Adipocyte (in vitro differentiated cells): ENCODE measurements at regions not wholly inside any gene's neighbourhood (a gene's known extent, or its start where the extent isn't known, plus 50 kb on each side); places are given as distances from the start of the nearest gene placed in this dataset.
"Not testable (repeated sequence)": the region's sequence is repeated elsewhere in the genome, so short reads cannot be mapped to it uniquely, and the experiment has no call there.

Experiments used
- DNase-seq: peaks from one replicate; pipeline ENCODE4 v3.0.0-alpha.2; 2015; ENCODE audit warnings: low read depth
- H3K27me3 ChIP-seq: replicated peaks from 2 replicates; pipeline ENCODE4 v1.7.0; 2013; ENCODE audit warnings: mild to moderate bottlenecking, low read length, moderate library complexity; ENCODE audit not compliant: control insufficient read depth, insufficient read depth
- H3K36me3 ChIP-seq: 2 replicates; pipeline ENCODE4 v1.7.0; 2013; ENCODE audit warnings: low read length, mild to moderate bottlenecking, moderate library complexity; ENCODE audit not compliant: control insufficient read depth, insufficient read depth, severe bottlenecking
- H3K4me1 ChIP-seq: 2 replicates; pipeline ENCODE4 v1.7.0; 2013; ENCODE audit warnings: mild to moderate bottlenecking, low read length, moderate library complexity; ENCODE audit not compliant: control insufficient read depth, insufficient read depth
- H3K4me3 ChIP-seq: 2 replicates; pipeline ENCODE4 v1.7.0; 2013; ENCODE audit warnings: mild to moderate bottlenecking, low read length, moderate library complexity
- H3K9ac ChIP-seq: 2 replicates; pipeline ENCODE4 v1.7.0; 2013; ENCODE audit warnings: mild to moderate bottlenecking, low read length, moderate library complexity
- H3K9me3 ChIP-seq: 2 replicates; pipeline ENCODE4 v1.7.0; 2013; ENCODE audit warnings: mild to moderate bottlenecking, low read length, moderate library complexity; ENCODE audit not compliant: control insufficient read depth

DNA sequence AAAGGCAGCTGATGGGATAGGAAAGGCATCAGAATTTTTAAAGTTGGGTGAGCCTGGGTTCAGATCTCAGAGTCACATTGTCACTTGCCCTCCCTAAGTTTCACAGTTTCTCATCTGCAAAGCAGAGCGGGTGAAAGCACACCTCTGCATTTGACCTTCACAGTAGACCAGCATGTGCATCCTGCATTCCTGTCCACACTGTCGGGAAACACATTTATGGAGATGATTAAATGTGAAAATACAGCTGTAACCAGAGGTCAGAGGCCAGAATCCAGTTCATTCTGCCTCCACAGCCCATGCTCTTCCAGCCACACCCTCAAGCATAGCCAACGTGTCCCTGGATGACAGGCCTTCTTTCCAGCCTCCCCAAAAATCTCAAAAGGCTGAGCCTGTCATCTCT is 392.0 kb upstream of the MYT1L start:
- no peaks in the 10 kb centered on the region for H3K4me1 ChIP-seq
- no peaks in the 10 kb centered on the region for H3K36me3 ChIP-seq
- H3K9me3 ChIP-seq: no peaks in the 10 kb centered on the region
- H3K9ac ChIP-seq: no peak overlapping the region
- H3K4me3 ChIP-seq: no peak overlapping the region
- DNase-seq: no peak
- peaks cover 3% of the 10 kb centered on the region for H3K27me3 ChIP-seq

DNA sequence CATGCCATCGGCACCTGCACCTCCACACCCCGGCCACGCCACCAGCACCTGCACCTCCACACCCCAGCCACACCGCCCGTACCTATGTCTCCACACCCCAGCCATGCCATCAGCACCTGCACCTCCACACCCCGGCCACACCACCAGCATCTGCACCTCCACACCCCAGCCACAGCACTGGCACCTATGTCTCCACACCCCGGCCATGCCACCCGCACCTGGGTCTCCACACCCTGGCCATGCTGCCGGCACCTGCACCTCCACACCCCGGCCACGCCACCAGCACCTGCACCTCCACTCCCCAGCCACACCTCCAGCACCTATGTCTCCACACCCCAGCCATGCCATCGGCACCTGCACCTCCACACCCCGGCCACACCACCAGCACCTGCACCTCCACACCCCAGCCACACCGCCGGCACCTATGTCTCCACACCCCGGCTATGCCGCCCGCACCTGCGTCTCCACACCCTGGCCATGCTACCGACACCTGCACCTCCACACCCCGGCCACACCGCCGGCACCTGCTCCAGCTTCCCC is 390.3 kb upstream of the MYT1L start:
- Histone ChIP-seq H3K9me3 (no peaks in the 10 kb centered on the region), H3K4me1 (no peaks in the 10 kb centered on the region), H3K9ac (no peak overlapping the region), H3K36me3 (no peaks in the 10 kb centered on the region), H3K4me3 (no peak overlapping the region), H3K27me3 (no peaks in the 10 kb centered on the region)
- DNase-seq: no peak

- not testable (repeated sequence) for H3K4me3 ChIP-seq, H3K9me3 ChIP-seq, H3K36me3 ChIP-seq, H3K4me1 ChIP-seq, DNase-seq, H3K27me3 ChIP-seq, H3K9ac ChIP-seq
Measured at GRCh38 chr2:2720806-2721205, 389.7 kb upstream of the MYT1L start.

- Histone ChIP-seq H3K9ac (no peak overlapping the region), H3K4me1 (no peaks in the 10 kb centered on the region), H3K9me3 (no peaks in the 10 kb centered on the region), H3K27me3 (no peaks in the 10 kb centered on the region), H3K4me3 (no peak overlapping the region), H3K36me3 (no peaks in the 10 kb centered on the region)
- no peak for DNase-seq
Measured at GRCh38 chr2:2720351-2720750, 389.3 kb upstream of the MYT1L start.

GRCh38 chr2:2719781-2720180 is 388.7 kb upstream of the MYT1L start:
- H3K4me3 ChIP-seq: no peak overlapping the region
- no peaks in the 10 kb centered on the region for H3K4me1 ChIP-seq
- no peaks in the 10 kb centered on the region for H3K9me3 ChIP-seq
- DNase-seq: no peak
- H3K27me3 ChIP-seq: no peaks in the 10 kb centered on the region
- H3K9ac ChIP-seq: no peak overlapping the region
- H3K36me3 ChIP-seq: no peaks in the 10 kb centered on the region

- H3K9ac ChIP-seq: no peak overlapping the region
- H3K36me3 ChIP-seq: no peaks in the 10 kb centered on the region
- H3K4me3 ChIP-seq: no peak overlapping the region
- H3K4me1 ChIP-seq: no peaks in the 10 kb centered on the region
- peak; percentile 0 for DNase-seq
- no peaks in the 10 kb centered on the region for H3K9me3 ChIP-seq
- H3K27me3 ChIP-seq: no peaks in the 10 kb centered on the region
Measured at GRCh38 chr2:2719015-2719414, 387.9 kb upstream of the MYT1L start.

DNA sequence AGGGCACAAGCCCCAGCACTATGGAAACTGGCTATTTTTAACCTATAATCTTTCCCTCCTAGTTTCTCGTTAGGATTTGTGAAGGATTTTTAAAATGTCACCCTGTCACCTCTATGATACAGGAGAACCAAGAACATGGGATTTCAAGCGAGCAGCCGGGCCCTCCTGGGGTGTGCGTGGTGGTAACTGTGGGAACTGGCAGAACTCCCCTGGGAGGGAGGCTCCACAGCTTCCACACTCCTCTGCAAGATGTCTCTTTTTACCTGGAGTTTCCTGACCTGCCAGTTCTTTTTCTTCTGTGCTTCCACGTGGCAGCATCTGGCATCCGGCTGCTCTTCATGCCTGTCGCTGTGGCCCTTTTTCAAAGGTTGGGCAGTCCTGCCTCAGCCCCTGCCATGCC is 386.3 kb upstream of the MYT1L start:
- no peaks in the 10 kb centered on the region for H3K9me3 ChIP-seq
- no peak for DNase-seq
- no peaks in the 10 kb centered on the region for H3K36me3 ChIP-seq
- H3K4me3 ChIP-seq: no peak overlapping the region
- no peaks in the 10 kb centered on the region for H3K4me1 ChIP-seq
- no peaks in the 10 kb centered on the region for H3K27me3 ChIP-seq
- no peak overlapping the region for H3K9ac ChIP-seq

GRCh38 chr2:2716771-2717170 is 385.7 kb upstream of the MYT1L start:
- no peak for DNase-seq
- Histone ChIP-seq H3K9me3 (no peaks in the 10 kb centered on the region), H3K4me1 (no peaks in the 10 kb centered on the region), H3K27me3 (no peaks in the 10 kb centered on the region), H3K9ac (no peak overlapping the region), H3K36me3 (no peaks in the 10 kb centered on the region), H3K4me3 (no peak overlapping the region)

DNA sequence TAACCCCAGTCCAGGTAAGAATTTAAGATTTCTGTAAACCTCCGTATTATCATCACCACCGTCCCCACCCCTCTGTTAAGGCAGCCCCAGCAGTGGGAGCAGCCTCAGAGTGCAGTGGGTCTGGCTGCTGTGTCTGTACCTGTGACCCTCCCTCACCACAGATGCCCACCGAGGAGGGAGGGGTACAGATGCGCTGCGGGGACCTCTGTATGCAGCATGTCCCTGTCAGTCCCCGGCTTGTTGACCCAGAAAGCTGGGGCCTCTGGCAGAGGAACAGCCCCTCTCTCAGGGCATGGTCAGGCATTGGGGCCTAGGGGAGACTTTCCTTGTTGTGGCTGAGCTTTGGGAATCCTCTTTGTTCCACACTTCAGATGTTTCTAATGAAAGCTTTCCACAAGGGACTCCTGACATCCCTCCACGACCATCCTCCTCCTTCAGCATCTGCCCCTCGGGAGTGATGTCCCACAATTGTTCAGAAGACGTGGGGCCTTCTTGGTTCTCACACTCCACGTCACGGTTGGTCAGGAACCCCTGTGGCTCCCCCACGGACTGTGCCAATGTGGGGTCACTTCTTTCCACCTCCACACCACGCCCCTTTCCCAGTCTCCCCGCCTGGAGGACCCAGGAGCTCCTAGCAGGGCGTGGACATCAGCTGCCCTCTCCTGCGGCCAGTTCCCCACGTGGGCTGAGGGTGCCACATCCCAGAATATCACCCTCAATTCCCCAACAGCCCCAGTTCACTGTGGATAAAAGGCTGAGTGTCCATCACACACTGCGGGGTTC is 384.2 kb upstream of the MYT1L start:
- H3K9ac ChIP-seq: no peak overlapping the region
- no peaks in the 10 kb centered on the region for H3K36me3 ChIP-seq
- H3K9me3 ChIP-seq: no peaks in the 10 kb centered on the region
- H3K4me3 ChIP-seq: no peak overlapping the region
- DNase-seq: no peak
- peaks cover 1% of the 10 kb centered on the region for H3K27me3 ChIP-seq
- H3K4me1 ChIP-seq: no peaks in the 10 kb centered on the region

- no peaks in the 10 kb centered on the region for H3K9me3 ChIP-seq
Measured at GRCh38 chr2:2714408-2714807, 383.3 kb upstream of the MYT1L start.

GRCh38 chr2:2709431-2709770 is 378.3 kb upstream of the MYT1L start:
- DNase-seq: no peak
- Histone ChIP-seq H3K4me1 (no peaks in the 10 kb centered on the region), H3K27me3 (peaks cover 3% of the 10 kb centered on the region), H3K36me3 (no peaks in the 10 kb centered on the region), H3K9ac (no peak overlapping the region), H3K4me3 (no peak overlapping the region), H3K9me3 (no peaks in the 10 kb centered on the region)

More at GRCh38 chr2:2714408-2714807, 383.3 kb upstream of the MYT1L start:
- H3K9ac ChIP-seq: no peak overlapping the region
- H3K4me3 ChIP-seq: no peak overlapping the region
- DNase-seq: no peak
- no peaks in the 10 kb centered on the region for H3K4me1 ChIP-seq
- peaks cover 3% of the 10 kb centered on the region for H3K27me3 ChIP-seq
- H3K36me3 ChIP-seq: no peaks in the 10 kb centered on the region
